Astrocyte of the cerebellum (primary cell): ENCODE measurements at regions not wholly inside any gene's neighbourhood (a gene's known extent, or its start where the extent isn't known, plus 50 kb on each side); places are given as distances from the start of the nearest gene placed in this dataset.

Source experiments
- DNase-seq: peaks from one replicate; pipeline ENCODE4 v3.0.0-alpha.2; 2011; ENCODE audit warnings: low read depth
- H3K4me3 ChIP-seq: 2 replicates; pipeline ENCODE4 v1.5.1; 2011; ENCODE audit warnings: mild to moderate bottlenecking, low read depth, low read length, moderate library complexity
- CTCF ChIP-seq: IDR thresholded peaks from 2 replicates; pipeline ENCODE4 v1.5.1; 2012; ENCODE audit warnings: low read length, low read depth, moderate library complexity, mild to moderate bottlenecking; ENCODE audit errors: missing control alignments
- in situ Hi-C: cut with HindIII; loops from 2 replicates; pipeline ENCODE4 v1.10.0; 2017; ENCODE audit warnings: low sequenced_read_pairs

- DNase-seq: peak; percentile 66
- in situ Hi-C loops: loop anchor here (25.0 kb wide), 1 partner anchor 222 kb away; no protein-coding TSS in a partner anchor
- H3K4me3 ChIP-seq: no peak overlapping the region
- TF ChIP-seq CTCF: no peak
These were observed 318.8 kb downstream of the PIK3R1 start for GRCh38 chr5:68534131-68534940.

- no peak for TF ChIP-seq CTCF
- H3K4me3 ChIP-seq: no peak overlapping the region
- in situ Hi-C loops: loop anchor here (25.0 kb wide), 1 partner anchor 223 kb away; no protein-coding TSS in a partner anchor
- no peak for DNase-seq
These were observed 319.5 kb downstream of the PIK3R1 start for GRCh38 chr5:68534956-68535520.

GRCh38 chr5:68538814-68539420, 323.4 kb downstream of the PIK3R1 start:
- DNase-seq: no peak
- no peak overlapping the region for H3K4me3 ChIP-seq
- in situ Hi-C loops: loop anchor here (25.0 kb wide), 1 partner anchor 227 kb away; no protein-coding TSS in a partner anchor
- no peak for TF ChIP-seq CTCF

- TF ChIP-seq CTCF: no peak
- DNase-seq: no peak
- no peak overlapping the region for H3K4me3 ChIP-seq
- in situ Hi-C loops: loop anchor here (25.0 kb wide), 1 partner anchor 229 kb away; no protein-coding TSS in a partner anchor
These were observed 325.4 kb downstream of the PIK3R1 start for GRCh38 chr5:68540798-68541590.

- no peak for DNase-seq
- TF ChIP-seq CTCF: no peak
- no peak overlapping the region for H3K4me3 ChIP-seq
- in situ Hi-C loops: loop anchor here (25.0 kb wide), 1 partner anchor 230 kb away; no protein-coding TSS in a partner anchor
These were observed 326.7 kb downstream of the PIK3R1 start for GRCh38 chr5:68542207-68542606.

- DNase-seq: no peak
- in situ Hi-C loops: loop anchor here (25.0 kb wide), 1 partner anchor 231 kb away; no protein-coding TSS in a partner anchor
- H3K4me3 ChIP-seq: no peak overlapping the region
- TF ChIP-seq CTCF: no peak
These were observed 327.7 kb downstream of the PIK3R1 start for GRCh38 chr5:68543212-68543611.
